NCI-H187 (cell line): ENCODE measurements at regions not wholly inside any gene's neighbourhood (a gene's known extent, or its start where the extent isn't known, plus 50 kb on each side); places are given as distances from the start of the nearest gene placed in this dataset.

Experiments used
- DNase-seq, 2 experiments: peaks; one replicate each; lab custom pipeline; 2025; lab: John Stamatoyannopoulos, UW

- no peak for DNase-seq
These were observed 50.5 kb upstream of the ZNF438 start for GRCh38 chr10:31081937-31082840.

GRCh38 chr10:31083765-31084184 is 52.1 kb upstream of the ZNF438 start:
- peak in 1 of 2 experiments; percentile 5 for DNase-seq

GRCh38 chr10:31087011-31087410 is 55.3 kb upstream of the ZNF438 start:
- no peak for DNase-seq

GRCh38 chr10:31087851-31088250 is 56.2 kb upstream of the ZNF438 start:
- DNase-seq: no peak

GRCh38 chr10:31090894-31091607 is 59.4 kb upstream of the ZNF438 start:
- no peak for DNase-seq

- no peak for DNase-seq
These were observed 64.3 kb upstream of the ZNF438 start for GRCh38 chr10:31095677-31096560.

GRCh38 chr10:31098046-31098445 is 66.4 kb upstream of the ZNF438 start:
- no peak for DNase-seq

GRCh38 chr10:31099094-31099493 is 67.4 kb upstream of the ZNF438 start:
- no peak for DNase-seq

GRCh38 chr10:31099664-31100063 is 68.0 kb upstream of the ZNF438 start:
- no peak for DNase-seq

- no peak for DNase-seq
These were observed 68.5 kb upstream of the ZNF438 start for GRCh38 chr10:31100115-31100601.

- no peak for DNase-seq
These were observed 69.0 kb upstream of the ZNF438 start for GRCh38 chr10:31100662-31101061.

- DNase-seq: no peak
These were observed 69.5 kb upstream of the ZNF438 start for GRCh38 chr10:31101123-31101522.

- DNase-seq: no peak
These were observed 70.8 kb upstream of the ZNF438 start for GRCh38 chr10:31102421-31102820.

GRCh38 chr10:31103112-31103511 is 71.4 kb upstream of the ZNF438 start:
- no peak for DNase-seq

- no peak for DNase-seq
These were observed 81.3 kb upstream of the ZNF438 start for GRCh38 chr10:31112961-31113360.

- DNase-seq: no peak
These were observed 84.6 kb upstream of the ZNF438 start for GRCh38 chr10:31116226-31116625.

GRCh38 chr10:31118556-31118955 is 86.9 kb upstream of the ZNF438 start:
- DNase-seq: no peak

- DNase-seq: no peak
These were observed 88.7 kb upstream of the ZNF438 start for GRCh38 chr10:31120392-31120791.

- no peak for DNase-seq
These were observed 89.5 kb upstream of the ZNF438 start for GRCh38 chr10:31120961-31121685.

- DNase-seq: no peak
These were observed 90.3 kb upstream of the ZNF438 start for GRCh38 chr10:31121757-31122577.
